NCI-H526 treated with DMSO at 0.1 percent for 48 hours (cell line): ENCODE measurements at regions not wholly inside any gene's neighbourhood (a gene's known extent, or its start where the extent isn't known, plus 50 kb on each side); places are given as distances from the start of the nearest gene placed in this dataset.

Experiments used
- DNase-seq: peaks from one replicate; lab custom pipeline; 2025; lab: John Stamatoyannopoulos, UW

DNA sequence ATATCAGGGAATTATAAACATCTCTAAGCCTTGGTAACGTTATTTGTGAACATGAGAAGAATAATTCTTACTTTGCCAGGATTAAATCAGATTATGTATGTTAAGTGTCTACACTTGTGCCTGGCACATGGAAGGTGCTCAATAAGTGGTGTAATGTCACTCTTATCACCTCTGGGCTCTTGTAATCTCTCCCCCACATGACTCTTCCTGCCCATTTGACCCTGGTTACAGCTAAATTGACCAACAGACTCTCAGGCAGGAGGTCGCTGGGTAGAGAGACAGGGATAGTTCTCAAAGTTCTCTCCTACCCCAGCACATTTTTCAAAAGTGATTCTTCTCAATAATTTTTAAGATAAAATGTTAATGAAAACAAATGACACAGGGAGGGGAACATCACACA, 137.8 kb upstream of the FRMD6 start:
- DNase-seq: no peak

DNA sequence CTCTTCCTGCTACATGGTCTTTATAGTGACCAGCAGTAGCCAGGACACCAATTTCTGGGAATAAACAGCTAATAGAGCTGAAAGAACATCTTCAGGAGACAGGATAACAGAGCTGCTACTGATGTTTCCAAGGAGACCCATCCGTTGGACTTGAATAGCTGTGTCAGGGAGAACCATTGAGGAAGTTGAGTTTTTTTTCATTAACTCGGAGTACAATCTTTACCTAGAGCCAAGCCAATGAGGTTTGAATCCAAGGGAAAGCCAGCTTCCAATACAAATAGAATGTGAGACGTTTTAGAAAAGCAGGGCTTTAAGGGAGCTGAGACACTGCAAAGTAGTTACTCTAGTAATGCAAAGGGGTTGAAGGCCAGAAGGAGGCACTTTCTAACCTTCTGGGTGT, 136.1 kb upstream of the FRMD6 start:
- DNase-seq: no peak

DNA sequence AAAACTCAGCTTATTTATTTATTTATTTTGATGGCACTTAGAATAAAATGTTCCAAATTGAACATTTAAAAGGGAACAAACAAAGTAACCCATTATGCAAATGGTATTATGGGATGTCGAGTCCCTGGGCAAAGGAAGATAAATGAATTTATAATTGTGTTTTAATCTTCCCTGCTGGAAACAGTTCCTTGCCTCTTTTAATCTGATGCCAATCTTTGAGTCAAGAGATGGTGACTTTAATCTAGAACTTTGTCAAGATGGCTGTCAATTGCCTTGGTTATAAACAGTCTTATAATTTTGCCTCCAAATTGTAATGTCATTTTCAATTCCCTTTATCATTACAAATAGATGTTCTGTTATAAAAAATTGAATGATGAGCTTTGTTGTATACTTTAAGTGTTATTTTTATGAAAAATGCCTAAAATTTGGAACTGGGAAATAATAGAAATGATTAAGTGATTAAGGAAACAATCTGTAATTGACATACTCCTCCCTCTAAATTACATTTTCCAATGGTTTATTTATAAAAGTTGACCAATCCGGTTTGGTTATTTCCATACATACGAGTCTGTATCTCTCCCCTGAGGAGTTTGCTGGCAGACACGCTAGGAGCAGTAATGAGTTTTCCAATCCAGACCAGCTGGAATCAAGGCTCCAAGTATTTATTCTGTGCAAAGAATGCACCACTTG, 134.9 kb upstream of the FRMD6 start:
- DNase-seq: no peak

DNA sequence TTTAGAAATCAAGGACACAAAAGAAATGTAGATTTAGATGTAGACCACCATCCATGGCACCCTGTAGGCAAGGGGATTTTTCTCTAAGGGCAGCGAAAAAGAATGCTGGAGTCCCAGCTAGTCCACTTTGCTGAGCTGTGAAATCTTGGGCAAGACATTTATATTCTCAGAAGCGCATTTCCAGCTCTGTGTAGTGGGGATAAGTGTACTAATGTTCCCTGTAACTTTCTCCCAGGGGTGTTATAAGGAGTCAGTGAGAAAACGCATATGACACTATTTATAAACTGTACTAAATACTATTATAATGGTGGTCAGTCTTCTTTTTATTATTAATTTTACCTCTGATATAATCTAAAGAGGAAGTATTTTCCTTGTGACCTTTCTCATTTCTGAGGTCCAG, 133.4 kb upstream of the FRMD6 start:
- no peak for DNase-seq

DNA sequence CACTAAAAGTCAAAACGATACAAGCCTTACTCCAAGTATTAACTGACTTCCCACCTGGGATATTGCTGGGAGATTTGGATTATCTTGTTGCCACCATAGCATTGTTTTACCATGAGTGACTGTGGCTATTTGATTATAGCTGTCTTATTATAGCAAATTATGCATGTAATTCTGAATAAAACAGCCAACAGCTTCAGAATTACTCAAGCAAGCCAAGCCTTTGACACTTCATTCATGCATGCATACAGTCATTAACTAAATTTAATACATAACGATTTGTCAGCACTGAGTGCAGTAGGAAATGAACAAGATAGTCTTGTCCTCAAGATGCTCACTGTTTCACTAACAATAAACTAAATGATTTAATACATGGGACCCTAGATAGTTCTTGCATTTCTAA, 133.0 kb upstream of the FRMD6 start:
- no peak for DNase-seq

DNA sequence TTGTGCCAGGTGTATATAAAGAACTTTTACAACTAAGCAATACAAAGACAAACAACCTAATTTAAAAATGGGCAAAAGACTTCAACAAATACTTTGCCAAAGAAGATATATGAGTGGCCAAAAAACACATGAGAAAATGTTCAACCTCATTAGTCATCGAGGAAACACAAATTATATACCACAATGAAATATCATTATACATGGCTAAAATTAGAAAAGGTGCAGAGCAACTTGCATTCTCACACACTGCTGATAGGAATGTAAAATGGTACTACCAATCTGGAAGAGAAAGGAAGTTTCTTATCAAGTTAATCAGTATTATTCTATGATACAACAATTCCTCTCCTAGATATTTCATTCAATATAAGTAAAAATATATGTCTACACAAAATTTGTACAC, 131.6 kb upstream of the FRMD6 start:
- DNase-seq: no peak

DNA sequence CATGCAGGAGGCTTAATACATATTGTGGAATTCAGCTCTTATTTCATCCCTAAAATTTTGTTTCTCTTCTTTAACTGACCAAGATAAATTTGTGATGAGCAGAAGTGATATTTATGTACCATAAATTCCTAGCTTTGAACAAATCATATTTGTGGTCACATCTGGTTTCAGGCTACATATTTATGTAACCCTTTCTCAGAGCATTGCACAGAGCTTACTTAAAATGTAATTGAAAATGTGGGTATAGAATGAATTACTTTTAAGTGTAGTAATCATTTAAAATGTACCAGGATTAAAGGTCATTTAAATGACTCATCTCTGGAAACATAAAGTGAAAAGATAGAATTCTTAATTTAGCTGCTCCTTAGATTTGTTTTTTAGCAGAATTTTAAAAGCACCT, 129.9 kb upstream of the FRMD6 start:
- DNase-seq: no peak

DNA sequence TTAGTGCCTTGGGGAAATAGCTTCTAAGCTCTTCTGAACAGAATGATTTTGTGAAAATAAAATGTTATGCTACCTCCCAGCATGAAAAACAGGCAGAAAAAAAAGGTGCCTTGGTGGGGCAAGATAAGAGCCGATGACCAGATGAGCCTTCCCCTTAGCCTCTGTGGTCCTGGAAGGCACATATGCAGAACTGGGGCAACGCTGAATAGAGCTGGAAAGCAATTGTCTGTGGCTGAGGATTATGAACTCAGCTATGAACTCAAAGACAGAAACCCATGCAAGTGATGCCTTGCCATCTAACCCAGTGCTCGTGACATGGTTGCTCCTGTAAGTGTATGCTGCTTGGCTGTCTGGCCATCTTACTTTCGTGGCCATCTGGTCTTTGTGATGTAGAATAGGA, 128.5 kb upstream of the FRMD6 start:
- no peak for DNase-seq

DNA sequence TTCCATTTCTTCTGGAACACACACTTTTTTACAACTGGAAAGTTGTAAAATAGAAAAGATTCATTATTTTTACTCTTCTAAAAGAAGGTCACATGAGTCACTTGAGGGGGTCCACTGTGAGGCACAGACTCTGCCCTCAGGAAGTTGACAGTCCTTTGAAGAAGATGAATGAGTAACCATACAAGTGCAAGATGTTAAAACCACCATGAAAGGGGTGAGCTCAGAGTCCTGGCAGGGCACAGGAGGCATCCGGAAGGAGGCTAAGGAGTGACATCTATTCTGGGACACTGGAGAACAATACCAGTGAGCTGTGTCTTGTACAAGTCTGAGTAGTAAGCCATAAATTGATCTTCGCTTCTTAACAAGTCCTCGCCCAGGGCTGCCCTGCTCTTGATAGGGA, 126.0 kb upstream of the FRMD6 start:
- no peak for DNase-seq

DNA sequence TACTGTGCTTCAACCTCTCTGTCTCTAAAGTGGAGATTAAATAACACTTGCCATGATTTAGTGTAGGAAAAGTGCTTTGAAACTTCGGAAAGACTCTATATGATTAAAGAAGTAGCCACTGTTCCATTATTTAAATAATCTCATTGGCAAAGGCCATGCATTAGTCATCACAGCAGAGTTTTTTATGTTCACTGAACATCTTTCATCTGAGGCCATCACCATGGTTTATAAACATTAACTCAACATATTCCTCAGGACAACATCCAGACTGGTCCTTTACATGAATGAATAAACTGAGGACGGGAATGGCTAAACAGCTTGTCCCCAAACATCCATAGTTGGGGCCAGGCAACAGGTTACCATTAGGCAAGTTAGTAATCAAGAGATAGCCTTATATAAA, 124.6 kb upstream of the FRMD6 start:
- DNase-seq: no peak

DNA sequence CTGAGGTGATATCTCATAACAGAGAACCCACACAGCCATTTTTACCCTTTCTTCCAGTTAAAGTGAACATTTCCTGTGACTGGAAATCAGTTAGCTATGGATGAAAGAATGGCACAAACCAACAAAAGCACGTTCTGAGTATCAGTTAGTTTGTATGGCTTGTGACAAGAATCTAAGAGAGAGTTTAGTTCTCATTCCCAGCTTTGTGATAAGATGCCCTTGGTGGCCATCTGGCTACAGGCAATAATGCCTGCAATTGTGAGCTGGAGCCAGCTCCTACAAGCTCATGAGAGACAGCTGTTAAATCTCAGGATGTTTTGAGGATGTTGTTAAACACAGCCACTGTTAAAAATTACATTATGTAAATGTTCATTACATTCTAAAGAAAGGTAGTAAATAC, 122.0 kb upstream of the FRMD6 start:
- no peak for DNase-seq

DNA sequence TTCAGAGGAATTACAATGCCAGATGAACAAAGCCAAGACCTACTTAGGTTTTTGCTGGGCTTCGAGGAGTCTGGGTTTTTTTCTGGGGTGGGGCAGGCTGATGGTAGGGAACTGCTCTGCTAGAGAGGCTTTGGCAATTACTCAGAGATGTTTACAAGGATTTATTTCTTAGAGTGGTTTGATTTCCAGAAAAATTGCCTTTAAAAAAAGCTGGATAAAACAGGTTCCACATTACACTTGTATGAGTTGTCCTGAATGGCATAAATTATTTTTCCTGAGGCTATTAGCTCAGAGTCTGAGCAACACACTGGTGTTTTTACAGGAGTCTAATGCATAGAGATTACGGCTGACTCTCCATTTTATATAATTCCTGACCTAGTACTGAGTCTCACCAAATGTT, 118.5 kb upstream of the FRMD6 start:
- no peak for DNase-seq

DNA sequence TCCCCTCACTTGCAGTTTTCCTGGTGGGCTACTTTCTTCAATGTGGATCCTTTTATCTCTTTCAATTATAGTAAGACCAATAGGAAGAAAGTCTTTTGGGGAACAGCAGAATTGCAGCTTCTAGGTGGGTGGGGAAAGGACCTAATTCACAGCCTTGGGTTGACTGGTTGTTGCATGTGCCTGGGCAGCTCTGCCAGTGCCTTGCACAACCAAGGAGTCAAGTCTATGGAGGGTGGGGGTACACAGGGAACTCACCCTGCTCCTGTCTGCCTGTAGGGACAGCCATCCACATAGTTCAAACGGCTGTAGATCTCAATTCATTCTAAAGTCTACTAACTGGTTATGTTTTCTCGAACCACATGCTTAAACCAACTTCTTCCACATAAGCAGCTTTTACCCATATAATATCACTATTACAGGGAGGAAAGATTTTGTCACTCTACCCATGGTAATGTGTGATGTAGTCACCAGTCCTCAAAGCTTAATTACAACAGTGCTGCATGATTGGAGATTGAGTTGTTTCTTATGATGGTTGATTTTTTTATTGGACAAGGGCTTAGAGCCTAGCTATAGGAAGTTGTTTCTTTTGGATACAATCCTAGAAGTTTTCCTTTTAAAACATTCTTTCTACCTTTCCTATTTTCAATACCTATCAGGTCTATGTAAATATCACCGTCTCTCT, 117.7 kb upstream of the FRMD6 start:
- DNase-seq: no peak

DNA sequence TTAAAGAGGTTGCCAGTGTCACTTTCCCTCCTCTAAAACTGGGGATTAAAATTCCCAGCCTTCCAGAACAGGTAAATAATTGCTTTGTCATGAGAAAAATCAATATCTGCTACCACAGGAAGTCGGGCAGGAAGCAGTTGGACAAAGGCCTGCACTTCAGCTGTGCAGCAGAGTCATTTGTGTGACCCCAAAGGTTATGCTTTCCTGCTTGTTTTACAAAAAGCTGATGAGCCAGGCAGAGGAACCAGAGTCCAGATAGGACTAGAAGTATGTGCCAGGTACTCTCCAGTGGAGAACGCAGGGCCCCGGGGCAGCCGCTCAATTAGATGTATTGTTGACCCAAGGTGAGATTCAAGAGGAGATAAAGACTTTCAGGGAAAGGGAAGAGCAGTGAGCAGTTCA, 117.1 kb upstream of the FRMD6 start:
- no peak for DNase-seq

DNA sequence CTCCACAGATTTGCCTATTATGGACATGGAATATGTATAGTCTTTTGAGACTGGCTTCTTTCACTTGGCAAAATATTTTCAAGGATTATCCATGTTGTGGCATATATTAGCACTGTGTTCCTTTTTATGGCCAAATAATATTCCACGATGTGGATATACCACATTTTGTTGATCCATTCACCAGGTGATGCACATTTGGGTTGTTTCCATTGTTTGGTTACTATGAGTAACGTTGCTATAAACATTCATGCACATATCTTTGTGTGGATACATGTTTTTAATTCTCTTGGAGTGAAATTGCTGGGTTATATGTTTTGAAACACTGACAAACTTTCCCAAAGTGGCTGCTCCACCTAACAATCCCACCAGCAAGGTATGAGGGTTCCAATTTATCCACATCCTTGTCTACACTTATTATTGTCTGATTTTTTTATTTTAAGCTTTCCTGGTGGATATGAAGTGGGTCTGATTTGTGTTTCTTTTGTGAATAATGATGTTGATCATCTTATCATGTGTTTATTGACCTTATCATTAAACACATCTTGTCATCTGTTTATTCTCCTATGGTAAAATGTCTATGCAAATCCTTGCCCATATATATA, 116.2 kb upstream of the FRMD6 start:
- DNase-seq: no peak

DNA sequence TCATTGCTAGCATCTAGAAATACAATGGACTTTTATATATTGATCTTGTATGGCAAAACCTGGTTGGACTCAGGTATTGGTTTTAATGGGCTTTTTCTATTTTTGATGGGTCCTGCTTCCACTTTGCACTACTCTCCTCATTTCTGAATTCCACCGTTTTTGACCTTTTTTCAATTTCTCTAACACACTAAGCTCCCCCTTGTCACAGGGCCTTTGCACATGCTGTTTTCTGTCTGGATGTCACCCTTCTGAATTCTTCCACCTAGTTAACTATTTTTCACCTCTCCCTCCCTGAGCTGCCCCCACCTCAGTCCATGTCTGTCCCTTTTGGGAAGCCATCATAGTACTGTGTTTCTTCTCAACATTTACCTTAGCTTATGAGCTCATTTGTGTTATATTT, 112.7 kb upstream of the FRMD6 start:
- DNase-seq: no peak

DNA sequence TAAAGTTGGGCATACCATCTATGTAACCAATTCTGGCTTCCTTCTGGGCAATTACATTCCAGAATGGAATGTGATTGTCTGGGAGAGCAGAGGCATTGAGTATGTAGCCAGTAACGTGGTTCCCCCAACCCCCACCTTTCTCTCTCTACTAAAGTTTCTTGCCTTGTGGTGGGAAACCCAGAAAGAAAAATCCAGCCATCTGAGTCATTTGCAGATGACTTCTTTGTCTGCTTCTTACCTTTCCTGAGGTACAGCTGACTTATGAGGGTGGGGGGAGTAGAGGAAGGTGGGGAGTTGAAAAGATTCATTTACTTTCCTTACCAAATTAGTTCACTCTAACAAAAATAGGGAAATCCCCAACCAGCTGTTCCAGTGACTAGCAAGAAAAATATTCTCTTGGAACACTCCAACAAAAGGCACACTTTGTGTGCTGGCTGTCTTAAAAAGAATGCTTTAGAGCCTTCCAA, 112.1 kb upstream of the FRMD6 start:
- no peak for DNase-seq

DNA sequence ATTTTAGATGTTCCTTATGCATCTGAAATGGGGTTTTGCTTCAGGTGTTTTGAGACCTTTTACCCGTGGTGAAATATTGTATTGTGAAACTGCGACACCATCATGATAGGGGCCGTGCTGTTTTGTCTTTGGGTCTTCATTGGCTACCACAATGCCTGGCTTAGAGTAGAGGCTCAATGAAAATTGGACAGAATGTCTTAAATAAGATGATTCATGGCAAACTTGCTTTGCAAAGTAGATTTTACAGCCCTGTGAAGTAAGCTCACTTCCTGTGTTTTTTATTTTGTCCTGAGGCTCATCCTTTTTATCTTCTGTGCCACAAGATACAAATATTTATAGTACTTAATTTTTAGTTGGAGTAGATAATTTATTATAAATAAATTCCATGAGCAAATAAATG, 111.3 kb upstream of the FRMD6 start:
- DNase-seq: no peak

DNA sequence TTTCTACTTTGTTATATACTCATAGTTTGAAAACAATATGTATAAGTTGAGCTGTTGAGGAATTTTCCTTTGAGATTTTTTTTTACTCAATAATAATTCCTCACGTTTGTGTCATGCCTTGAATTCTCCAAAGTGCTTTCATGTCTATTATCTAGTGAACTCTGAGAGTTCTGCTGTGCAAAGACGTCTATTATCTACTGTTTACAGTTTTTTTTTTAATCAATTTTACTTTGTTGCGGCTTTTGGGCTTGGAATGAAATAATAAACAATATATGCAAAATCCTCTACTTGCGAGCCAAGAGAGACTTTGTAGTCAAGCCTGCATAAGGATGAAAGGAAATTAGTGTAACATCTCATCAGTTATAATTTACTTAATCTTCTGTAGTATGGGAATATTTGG, 107.2 kb upstream of the FRMD6 start:
- no peak for DNase-seq

DNA sequence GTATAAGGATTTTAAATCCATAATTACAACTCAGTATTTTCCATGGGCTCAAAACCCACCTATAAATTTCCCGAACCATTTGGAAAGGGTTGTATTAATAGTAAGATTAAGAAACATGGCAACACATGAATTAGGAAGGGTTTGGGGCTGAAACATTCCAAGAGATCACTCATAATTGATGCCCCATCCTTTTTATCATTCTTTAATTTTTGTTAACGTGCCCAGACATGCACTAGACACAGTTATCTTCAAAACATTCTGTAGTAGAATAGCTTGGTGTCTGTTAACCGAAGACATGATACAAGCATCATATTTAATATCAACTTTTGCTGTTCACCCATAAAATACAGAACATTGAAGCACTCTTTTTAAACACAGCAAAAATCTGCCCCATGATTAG, 106.8 kb upstream of the FRMD6 start:
- no peak for DNase-seq

DNA sequence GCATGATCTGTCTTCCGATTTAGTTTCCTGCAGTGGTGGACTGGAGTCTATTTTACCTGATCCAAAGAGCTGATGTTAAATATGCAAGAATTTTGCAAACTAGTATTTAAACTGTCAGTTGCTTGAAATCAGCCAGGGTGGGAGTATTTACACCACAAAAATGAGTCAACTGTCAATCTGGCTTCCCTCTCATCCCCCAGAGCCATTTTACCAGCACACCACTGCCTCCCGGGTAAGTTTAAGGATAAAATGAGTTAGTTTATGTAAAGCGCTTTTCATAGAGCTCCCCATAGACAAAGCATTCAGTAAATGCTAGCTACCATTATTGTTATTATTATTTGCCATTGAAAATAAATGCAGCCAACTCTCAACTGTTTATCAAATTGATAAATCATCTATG, 106.3 kb upstream of the FRMD6 start:
- DNase-seq: no peak

DNA sequence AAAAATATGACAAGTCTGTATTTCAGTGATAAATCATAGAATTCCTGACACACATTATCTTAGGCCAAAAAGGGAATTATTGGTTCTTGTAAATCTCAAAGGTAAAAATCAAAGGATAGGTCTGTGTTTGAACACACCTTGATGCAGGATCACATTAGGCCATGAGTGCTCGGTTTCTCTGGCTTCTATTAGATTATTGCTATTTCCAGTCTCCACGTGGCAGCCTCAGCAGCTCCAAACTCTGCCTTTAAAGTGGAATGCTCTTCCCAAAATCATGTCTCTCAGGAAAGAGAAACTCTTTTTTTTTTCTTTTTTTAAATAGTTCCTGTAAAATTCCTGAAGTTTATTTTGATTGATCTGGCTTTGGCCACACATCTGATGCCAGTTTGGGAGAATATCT, 105.6 kb upstream of the FRMD6 start:
- DNase-seq: no peak

DNA sequence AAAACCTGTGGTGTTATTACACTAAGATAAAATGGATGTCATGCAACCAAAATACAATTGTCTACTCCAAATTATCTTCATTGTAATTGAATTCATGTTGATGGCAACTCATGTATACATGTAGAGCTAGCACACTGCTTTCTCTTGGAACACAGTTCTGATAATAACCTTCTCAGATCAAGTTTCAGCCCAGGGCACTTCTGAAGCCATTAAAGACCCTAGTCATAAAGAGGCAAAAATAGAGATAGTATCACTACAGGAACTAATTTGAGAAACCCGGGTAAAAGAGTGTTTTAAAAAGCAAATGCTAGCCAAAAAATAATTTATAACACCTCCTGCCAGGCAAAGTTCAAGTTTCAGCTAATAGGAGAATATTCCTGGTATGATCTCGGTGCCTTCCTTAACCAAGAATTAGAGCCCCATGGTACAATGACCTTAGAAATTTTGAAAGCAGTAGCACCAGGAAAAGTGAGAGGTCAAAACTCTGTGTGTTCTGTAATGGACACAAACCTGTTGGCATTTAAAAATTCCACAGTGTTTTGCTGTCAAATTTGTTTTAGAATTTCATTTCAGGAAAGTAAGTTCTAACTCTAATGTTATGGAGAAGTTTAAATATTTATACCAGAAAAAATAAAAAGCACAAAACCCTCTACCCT, 105.0 kb upstream of the FRMD6 start:
- DNase-seq: no peak
